ENCODE measurements at regions not wholly inside any gene's neighbourhood (a gene's known extent, or its start where the extent isn't known, plus 50 kb on each side); places are given as distances from the start of the nearest gene placed in this dataset.

DNA sequence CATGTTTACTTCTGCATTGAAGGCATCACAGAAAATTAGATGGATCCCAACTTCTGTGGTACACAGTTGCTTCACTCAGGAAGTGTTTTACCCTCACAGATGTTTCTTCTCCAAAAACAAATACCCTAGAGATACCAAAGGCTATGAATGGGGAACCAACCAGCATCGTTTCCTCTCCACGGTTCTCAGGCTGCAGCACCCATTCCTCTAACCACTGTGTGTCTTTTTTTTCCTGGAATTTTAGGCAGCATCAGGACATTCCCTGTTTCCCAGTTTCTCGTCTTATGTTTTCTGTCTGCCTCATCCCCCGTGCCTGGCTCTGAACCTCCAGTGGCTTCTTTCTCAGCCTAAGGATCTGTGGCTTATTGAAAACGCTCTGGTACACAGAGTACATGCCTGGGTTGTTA is 72.0 kb upstream of the TBX5 start:
- Histone ChIP-seq H2AK5ac (ENCODE audit: insufficient read length, low read length) (no peak overlapping the region), H2BK12ac (ENCODE audit: insufficient read length, low read depth, low read length) (no peak overlapping the region), H3K9me3 (ENCODE audit: control insufficient read depth, low read depth, low read length) (no peaks in the 10 kb centered on the region), H3K9ac (ENCODE audit: extremely low read depth, insufficient read length, low read length) (no peak overlapping the region), H3K23me2 (ENCODE audit: insufficient read length, low read depth, low read length, poor library complexity, severe bottlenecking) (peaks cover 14% of the 10 kb centered on the region), H3K23ac (ENCODE audit: insufficient read length, low read depth, low read length) (no peak overlapping the region), H4K91ac (ENCODE audit: insufficient read length, low read depth, low read length) (no peak overlapping the region), H3K56ac (ENCODE audit: insufficient read length, low read depth, low read length) (no peak overlapping the region), H4K20me1 (ENCODE audit: control insufficient read depth, insufficient read depth, insufficient read length) (no peaks in the 10 kb centered on the region), H4K8ac (replicated peaks; ENCODE audit: insufficient read length, low read depth, low read length) (no peak overlapping the region), H3K4me2 (ENCODE audit: insufficient read depth, insufficient read length, low read length) (no peak overlapping the region), H3K4ac (ENCODE audit: low read depth, low read length) (no peak overlapping the region), H3K27me3 (ENCODE audit: insufficient read depth, low read length) (peaks cover 35% of the 10 kb centered on the region), H2BK15ac (ENCODE audit: low read depth, low read length) (no peak overlapping the region), H3K4me1 (ENCODE audit: insufficient read depth, low read length) (no peaks in the 10 kb centered on the region; the same call in none of the 2 replicates), H3K18ac (ENCODE audit: insufficient read length, low read depth, low read length) (no peak overlapping the region), H2AFZ (ENCODE audit: low read length) (no peak overlapping the region), H3K14ac (ENCODE audit: insufficient read depth, low read length) (no peak overlapping the region), H2BK120ac (ENCODE audit: low read depth, low read length, poor library complexity, severe bottlenecking) (no peak overlapping the region), H2BK20ac (ENCODE audit: low read depth, low read length, poor library complexity, severe bottlenecking) (no peak overlapping the region), H2BK5ac (ENCODE audit: insufficient read length, low read length) (no peak overlapping the region), H3K79me1 (ENCODE audit: insufficient read depth, low read depth, low read length, poor library complexity, severe bottlenecking) (no peaks in the 10 kb centered on the region), H3T11ph (ENCODE audit: low read length) (no peak overlapping the region), H3K79me2 (ENCODE audit: insufficient read depth, low read length) (no peaks in the 10 kb centered on the region), H3K27ac (ENCODE audit: insufficient read length, low read depth, low read length) (no peak overlapping the region), H4K5ac (ENCODE audit: insufficient read length, low read depth, low read length) (no peak overlapping the region)
- no CpG with 5 or more reads among the region's 5 CpGs for WGBS (ENCODE audit: extremely low coverage, insufficient read length, low lambda C conversion rate)
- no peak for DNase-seq
- H3K9me3 Mint-ChIP-seq, result no peaks in the 10 kb centered on the region; a peak in 1 of 5 replicates
- TF ChIP-seq, protein P1, sequence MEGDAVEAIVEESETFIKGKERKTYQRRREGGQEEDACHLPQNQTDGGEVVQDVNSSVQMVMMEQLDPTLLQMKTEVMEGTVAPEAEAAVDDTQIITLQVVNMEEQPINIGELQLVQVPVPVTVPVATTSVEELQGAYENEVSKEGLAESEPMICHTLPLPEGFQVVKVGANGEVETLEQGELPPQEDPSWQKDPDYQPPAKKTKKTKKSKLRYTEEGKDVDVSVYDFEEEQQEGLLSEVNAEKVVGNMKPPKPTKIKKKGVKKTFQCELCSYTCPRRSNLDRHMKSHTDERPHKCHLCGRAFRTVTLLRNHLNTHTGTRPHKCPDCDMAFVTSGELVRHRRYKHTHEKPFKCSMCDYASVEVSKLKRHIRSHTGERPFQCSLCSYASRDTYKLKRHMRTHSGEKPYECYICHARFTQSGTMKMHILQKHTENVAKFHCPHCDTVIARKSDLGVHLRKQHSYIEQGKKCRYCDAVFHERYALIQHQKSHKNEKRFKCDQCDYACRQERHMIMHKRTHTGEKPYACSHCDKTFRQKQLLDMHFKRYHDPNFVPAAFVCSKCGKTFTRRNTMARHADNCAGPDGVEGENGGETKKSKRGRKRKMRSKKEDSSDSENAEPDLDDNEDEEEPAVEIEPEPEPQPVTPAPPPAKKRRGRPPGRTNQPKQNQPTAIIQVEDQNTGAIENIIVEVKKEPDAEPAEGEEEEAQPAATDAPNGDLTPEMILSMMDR (conservative IDR thresholded peaks at IDR 0.05), result no peak
- no peak overlapping the region for H3K27ac Mint-ChIP-seq
- H3K27me3 Mint-ChIP-seq (ENCODE audit: low read depth), result peaks cover 87% of the 10 kb centered on the region
- H3K4me3 Mint-ChIP-seq, result no peak overlapping the region
- no peaks in the 10 kb centered on the region for H3K36me3 Mint-ChIP-seq (ENCODE audit: insufficient read depth in 1 of 3, low read depth in 3 of 3)
- peaks cover 15 to 22% of the 10 kb centered on the region in 2 experiments for H3K4me1 Mint-ChIP-seq

All from H9 (cell line).